ENCODE measurements at regions not wholly inside any gene's neighbourhood (a gene's known extent, or its start where the extent isn't known, plus 50 kb on each side); places are given as distances from the start of the nearest gene placed in this dataset.

DNA sequence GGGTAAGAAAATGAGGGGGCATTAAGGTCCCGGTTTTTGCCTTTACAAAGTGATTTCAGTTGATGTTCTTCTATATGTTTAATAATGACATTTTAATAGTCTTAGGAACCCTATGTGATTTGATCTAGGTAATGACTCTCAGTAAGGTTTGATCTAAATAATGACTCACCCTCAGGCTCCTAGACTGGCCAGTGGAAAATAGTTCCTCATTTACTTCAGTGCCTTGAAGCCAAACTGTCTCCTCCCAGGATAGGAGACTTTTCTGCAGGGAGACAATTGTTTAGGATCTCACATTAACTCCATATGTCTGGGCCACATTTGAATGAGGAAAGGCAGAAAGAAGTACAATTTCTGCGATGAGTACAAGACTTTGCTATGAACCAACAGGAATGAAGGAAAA, 1331.9 kb downstream of the XPNPEP1 start:
- no peak for FAIRE-seq
- H2AK5ac ChIP-seq (ENCODE audit: low read depth, low read length): no peak overlapping the region
- no peak for TF ChIP-seq JUN (IDR thresholded peaks at IDR 0.05; ENCODE audit: low read depth, low read length)
- TF ChIP-seq CREB1 (IDR thresholded peaks at IDR 0.05): no peak
- TF ChIP-seq, protein P1, sequence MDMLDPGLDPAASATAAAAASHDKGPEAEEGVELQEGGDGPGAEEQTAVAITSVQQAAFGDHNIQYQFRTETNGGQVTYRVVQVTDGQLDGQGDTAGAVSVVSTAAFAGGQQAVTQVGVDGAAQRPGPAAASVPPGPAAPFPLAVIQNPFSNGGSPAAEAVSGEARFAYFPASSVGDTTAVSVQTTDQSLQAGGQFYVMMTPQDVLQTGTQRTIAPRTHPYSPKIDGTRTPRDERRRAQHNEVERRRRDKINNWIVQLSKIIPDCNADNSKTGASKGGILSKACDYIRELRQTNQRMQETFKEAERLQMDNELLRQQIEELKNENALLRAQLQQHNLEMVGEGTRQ (IDR thresholded peaks at IDR 0.05; ENCODE audit: low read length): no peak
- no peak for TF ChIP-seq EZH2 (IDR thresholded peaks at IDR 0.05; ENCODE audit: low read depth, low read length, severe bottlenecking)
- TF ChIP-seq FOSL1 (IDR thresholded peaks at IDR 0.05; ENCODE audit: insufficient read depth, low read depth, low read length): no peak
- TF ChIP-seq EP300 (IDR thresholded peaks at IDR 0.05; ENCODE audit: borderline replicate concordance in 1 of 2, low read depth in 2 of 2, low read length in 2 of 2): no peak
- TF ChIP-seq SUZ12 (IDR thresholded peaks at IDR 0.05; ENCODE audit: low read length): no peak
- no peak for TF ChIP-seq RBBP5 (IDR thresholded peaks at IDR 0.05; ENCODE audit: borderline replicate concordance, low read depth, low read length)
- TF ChIP-seq CTBP2 (IDR thresholded peaks at IDR 0.05; ENCODE audit: borderline replicate concordance, insufficient read depth, insufficient read length, low read length): no peak
- TF ChIP-seq RFX5 (IDR thresholded peaks at IDR 0.05; ENCODE audit: borderline replicate concordance, low read depth, low read length): no peak
- TF ChIP-seq, protein P2, sequence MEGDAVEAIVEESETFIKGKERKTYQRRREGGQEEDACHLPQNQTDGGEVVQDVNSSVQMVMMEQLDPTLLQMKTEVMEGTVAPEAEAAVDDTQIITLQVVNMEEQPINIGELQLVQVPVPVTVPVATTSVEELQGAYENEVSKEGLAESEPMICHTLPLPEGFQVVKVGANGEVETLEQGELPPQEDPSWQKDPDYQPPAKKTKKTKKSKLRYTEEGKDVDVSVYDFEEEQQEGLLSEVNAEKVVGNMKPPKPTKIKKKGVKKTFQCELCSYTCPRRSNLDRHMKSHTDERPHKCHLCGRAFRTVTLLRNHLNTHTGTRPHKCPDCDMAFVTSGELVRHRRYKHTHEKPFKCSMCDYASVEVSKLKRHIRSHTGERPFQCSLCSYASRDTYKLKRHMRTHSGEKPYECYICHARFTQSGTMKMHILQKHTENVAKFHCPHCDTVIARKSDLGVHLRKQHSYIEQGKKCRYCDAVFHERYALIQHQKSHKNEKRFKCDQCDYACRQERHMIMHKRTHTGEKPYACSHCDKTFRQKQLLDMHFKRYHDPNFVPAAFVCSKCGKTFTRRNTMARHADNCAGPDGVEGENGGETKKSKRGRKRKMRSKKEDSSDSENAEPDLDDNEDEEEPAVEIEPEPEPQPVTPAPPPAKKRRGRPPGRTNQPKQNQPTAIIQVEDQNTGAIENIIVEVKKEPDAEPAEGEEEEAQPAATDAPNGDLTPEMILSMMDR (IDR thresholded peaks at IDR 0.05; ENCODE audit: control extremely low read depth in 1 of 3, insufficient read depth in 1 of 3, low read depth in 1 of 3, low read length in 3 of 3): no peak

More for the DNA sequence above, 1331.9 kb downstream of the XPNPEP1 start:
- H2BK20ac ChIP-seq (ENCODE audit: low read length): no peak overlapping the region
- H3K23me2 ChIP-seq (ENCODE audit: low read depth, low read length): no peaks in the 10 kb centered on the region
- H2BK12ac ChIP-seq (ENCODE audit: low read depth, low read length): no peak overlapping the region
- H3K23ac ChIP-seq (ENCODE audit: insufficient read length): no peak overlapping the region
- ChIA-PET CTCF (ENCODE audit: partially characterized antibody) (no interaction called here), POLR2A (ENCODE audit: partially characterized antibody) (no interaction called here)
- H3K4me3 ChIP-seq (ENCODE audit: extremely low read depth in 1 of 4, insufficient read depth in 2 of 4, low read depth in 3 of 4, low read length in 4 of 4): no peak overlapping the region
- H3K4me2 ChIP-seq (ENCODE audit: insufficient read depth in 1 of 2, low read depth in 2 of 2, low read length in 2 of 2): no peak overlapping the region
- no peaks in the 10 kb centered on the region for H3K9me3 ChIP-seq (ENCODE audit: insufficient read depth in 2 of 2, low read depth in 1 of 2, low read length in 1 of 2)
- no peaks in the 10 kb centered on the region for H3K79me1 ChIP-seq (ENCODE audit: low read depth, low read length)
- no peak overlapping the region for H3K9ac ChIP-seq (replicated peaks in 1 of 4; ENCODE audit: extremely low read depth in 1 of 4, low read depth in 3 of 4, low read length in 3 of 4)
- no peak overlapping the region for H4K91ac ChIP-seq (replicated peaks; ENCODE audit: insufficient read length, low read length)
- H2BK5ac ChIP-seq (ENCODE audit: low read depth, low read length): no peak overlapping the region
- no peak overlapping the region for H3K14ac ChIP-seq (ENCODE audit: insufficient read length)
- H3K18ac ChIP-seq (ENCODE audit: extremely low read depth, low read length): no peak overlapping the region
- no peaks in the 10 kb centered on the region for H3K36me3 ChIP-seq (ENCODE audit: control insufficient read depth in 2 of 4, insufficient read depth in 4 of 4, low read length in 3 of 4)
- no peak for DNase-seq (ENCODE audit: low read depth in 1 of 2, low spot score in 2 of 2)
- H3K79me2 ChIP-seq (ENCODE audit: control insufficient read depth in 1 of 2, insufficient read depth in 2 of 2, low read length in 2 of 2): no peaks in the 10 kb centered on the region
- H2BK15ac ChIP-seq (ENCODE audit: low read length): no peak overlapping the region
- peak overlapping the region; percentile 14 for H2BK120ac ChIP-seq (replicated peaks; ENCODE audit: low read depth, low read length)
- 89% methylated on average over 2 of the region's 2 CpGs; no CpG with 5 or more reads in 1 of the 2 experiments for WGBS, 2 experiments (ENCODE audit: extremely low coverage in 1 of 2, insufficient coverage in 1 of 2, insufficient read length in 1 of 2, insufficient replicate concordance in 2 of 2, low coverage in 1 of 2, low lambda C conversion rate in 2 of 2, missing lambda C conversion rate in 1 of 2)
- H4K8ac ChIP-seq (ENCODE audit: extremely low read depth, insufficient read depth, low read length): no peak overlapping the region
- no peaks in the 10 kb centered on the region for H3K4me1 ChIP-seq (replicated peaks in 1 of 4; ENCODE audit: control insufficient read depth in 3 of 4, insufficient read depth in 4 of 4, low read length in 3 of 4)
- no peak overlapping the region for H3K27ac ChIP-seq (ENCODE audit: low read depth, low read length)
- H4K5ac ChIP-seq (ENCODE audit: insufficient read length, low read depth, low read length): no peak overlapping the region
- H3K27me3 ChIP-seq (replicated peaks in 1 of 4; ENCODE audit: control insufficient read depth in 3 of 4, extremely low read depth in 1 of 4, insufficient read depth in 3 of 4, low read length in 3 of 4): peaks cover 8 to 23% (median 20%) of the 10 kb centered on the region in 4 experiments; a peak in 6 of 7 replicates
- no peak overlapping the region for H3K56ac ChIP-seq (replicated peaks; ENCODE audit: insufficient read length, low read depth, low read length)
- H2AFZ ChIP-seq (ENCODE audit: low read length): no peak overlapping the region
- no peak overlapping the region for H3K4ac ChIP-seq (replicated peaks; ENCODE audit: insufficient read length, low read depth, low read length)
- no peaks in the 10 kb centered on the region for H4K20me1 ChIP-seq (replicated peaks in 1 of 2; ENCODE audit: control insufficient read depth in 1 of 2, insufficient read depth in 2 of 2, low read length in 2 of 2)
